ENCODE measurements at regions not wholly inside any gene's neighbourhood (a gene's known extent, or its start where the extent isn't known, plus 50 kb on each side); places are given as distances from the start of the nearest gene placed in this dataset.

GRCh38 chr9:87816036-87816435 is 66.6 kb upstream of the SPATA31E1 start:
- no peak overlapping the region for H3K4me3 ChIP-seq
- peaks cover 0 to 4% (median 0%) of the 10 kb centered on the region in 11 donors for H3K9me3 ChIP-seq
- no peak overlapping the region for H3K27ac ChIP-seq
- peaks cover 0 to 11% (median 0%) of the 10 kb centered on the region in 7 donors for H3K27me3 ChIP-seq
- intact Hi-C loops (cut with DNase I) = loop anchor here in 1 of 10 donors (10.0 kb wide), 1 partner anchor 1391 kb away; no protein-coding TSS in a partner anchor
- DNase-seq (no peak), ATAC-seq (peak in 2 of 8 donors; percentile 55 to 70)
- H3K4me1 ChIP-seq = peaks cover 0 to 12% (median 0%) of the 10 kb centered on the region in 9 donors
- no peak for TF ChIP-seq CTCF (IDR thresholded peaks at IDR 0.05)
- WGBS, 2 donors = 0 to 4% methylated on average over 2 of the region's 2 CpGs
- no peaks in the 10 kb centered on the region for H3K36me3 ChIP-seq

GRCh38 chr9:87818308-87818707 is 64.4 kb upstream of the SPATA31E1 start:
- WGBS, 2 donors = 86 to 87% methylated on average over 3 of the region's 3 CpGs
- no peak for DNase-seq
- no peak for ATAC-seq
- Histone ChIP-seq H3K9me3 (peaks cover 0 to 4% (median 0%) of the 10 kb centered on the region in 11 donors), H3K27ac (no peak overlapping the region), H3K4me1 (no peaks in the 10 kb centered on the region), H3K4me3 (no peak overlapping the region), H3K36me3 (no peaks in the 10 kb centered on the region), H3K27me3 (peaks cover 0 to 2% (median 0%) of the 10 kb centered on the region in 7 donors)
- intact Hi-C loops (cut with DNase I) = loop anchor here in 1 of 10 donors (10.0 kb wide), 1 partner anchor 1394 kb away; no protein-coding TSS in a partner anchor
- TF ChIP-seq CTCF (IDR thresholded peaks at IDR 0.05) = no peak

GRCh38 chr9:87824216-87824875 is 58.3 kb upstream of the SPATA31E1 start:
- Histone ChIP-seq H3K4me1 (no peaks in the 10 kb centered on the region), H3K36me3 (no peaks in the 10 kb centered on the region), H3K9me3 (peaks cover 0 to 3% (median 0%) of the 10 kb centered on the region in 11 donors), H3K27ac (no peak overlapping the region), H3K4me3 (no peak overlapping the region), H3K27me3 (peaks cover 0 to 19% (median 8%) of the 10 kb centered on the region in 7 donors)
- TF ChIP-seq CTCF (IDR thresholded peaks at IDR 0.05) = no peak
- intact Hi-C loops (cut with DNase I) = loop anchor here in 1 of 10 donors (10.0 kb wide), 1 partner anchor 480 kb away; no protein-coding TSS in a partner anchor
- DNase-seq (no peak), ATAC-seq (peak in 1 of 8 donors; percentile 47)
- WGBS, 2 donors = 88 to 91% methylated on average over 31 of the region's 31 CpGs

GRCh38 chr9:87824886-87825285 is 57.8 kb upstream of the SPATA31E1 start:
- DNase-seq (no peak), ATAC-seq (no peak)
- TF ChIP-seq CTCF (IDR thresholded peaks at IDR 0.05) = no peak
- no peaks in the 10 kb centered on the region for H3K36me3 ChIP-seq
- peaks cover 0 to 3% (median 0%) of the 10 kb centered on the region in 11 donors for H3K9me3 ChIP-seq
- H3K4me1 ChIP-seq = no peaks in the 10 kb centered on the region
- peaks cover 0 to 25% (median 8%) of the 10 kb centered on the region in 7 donors for H3K27me3 ChIP-seq
- WGBS, 2 donors = 89 to 90% methylated on average over 24 of the region's 24 CpGs
- H3K27ac ChIP-seq = no peak overlapping the region
- no peak overlapping the region for H3K4me3 ChIP-seq
- intact Hi-C loops (cut with DNase I) = loop anchor here in 1 of 10 donors (10.0 kb wide), 1 partner anchor 480 kb away; no protein-coding TSS in a partner anchor

Data from heart right ventricle (tissue), 16 donors.